Gastrocnemius medialis (tissue), 4 donors: ENCODE measurements at regions not wholly inside any gene's neighbourhood (a gene's known extent, or its start where the extent isn't known, plus 50 kb on each side); places are given as distances from the start of the nearest gene placed in this dataset.

Source experiments
- ATAC-seq, 2 donors: fragments of 150-250 bp; one replicate each; pipeline ENCODE4 v1.9.1; 2016
- DNase-seq, 2 donors: peaks; one replicate each; pipeline ENCODE4 v3.0.0-alpha.2; 2019
- H3K27ac ChIP-seq, 4 donors: fragments of 200-600 bp; sonication (generic); 1 replicate in 1 of 4; 2 replicates in 3 of 4; pipeline ENCODE4 v1.5.1; 2016 to 2018; ENCODE audit warnings: mild to moderate bottlenecking in 2 of 4, moderate library complexity in 1 of 4
- H3K27me3 ChIP-seq, 3 donors: fragments of 200-600 bp; sonication (generic) in 2 of 3; 1 replicate in 1 of 3; 2 replicates in 2 of 3; pipeline versions ENCODE4 v1.5.1 to v1.6.0; 2016 to 2019; ENCODE audit warnings: mild to moderate bottlenecking in 1 of 3, moderate library complexity in 1 of 3
- H3K36me3 ChIP-seq, 2 donors: fragments of 200-600 bp; sonication (generic) in 1 of 2; one replicate each; pipeline ENCODE4 v1.5.1; 2017 to 2018
- H3K4me1 ChIP-seq, 2 donors: fragments of 200-600 bp; sonication (generic) in 1 of 2; one replicate each; pipeline ENCODE4 v1.5.1; 2016 to 2017; ENCODE audit warnings: mild to moderate bottlenecking in 2 of 2
- H3K4me3 ChIP-seq, 4 donors: fragments of 200-600 bp; sonication (generic) in 3 of 4; 1 replicate in 1 of 4; 2 replicates in 3 of 4; pipeline ENCODE4 v1.5.1; 2016 to 2019; ENCODE audit warnings: mild to moderate bottlenecking in 2 of 4
- H3K9me3 ChIP-seq, 3 donors: fragments of 200-600 bp; sonication (generic) in 2 of 3; 1 replicate in 1 of 3; 2 replicates in 2 of 3; pipeline ENCODE4 v1.5.1; 2016 to 2019
- CTCF ChIP-seq, 5 experiments: fragments of 450-650 bp in 3 of 5; fragments of 200-600 bp in 2 of 5; sonication (generic) in 2 of 5; IDR thresholded peaks in 4 of 5; conservative IDR thresholded peaks in 1 of 5; 1 replicate in 4 of 5; 2 replicates in 1 of 5; pipeline ENCODE4 v1.5.1; 2016 to 2019; ENCODE audit warnings: antibody characterized with exemption in 5 of 5, mild to moderate bottlenecking in 3 of 5, moderate library complexity in 3 of 5
- POLR2A ChIP-seq, 2 donors: fragments of 450-650 bp; IDR thresholded peaks; one replicate each; pipeline ENCODE4 v1.6.1; 2017; ENCODE audit warnings: antibody characterized with exemption in 2 of 2, mild to moderate bottlenecking in 2 of 2, moderate library complexity in 2 of 2
- in situ Hi-C, 4 donors: fragments of 200-750 bp; cut with MboI; loops; one replicate each; pipeline versions ENCODE4 v1.15.0 to v1.8.0; 2017; ENCODE audit warnings: low sequenced_read_pairs in 4 of 4
- intact Hi-C: fragments of 100-400 bp; cut with DNase I; formaldehyde crosslinking; loops from one replicate; pipeline ENCODE4 v1.15.1; 2023; ENCODE audit warnings: low total_unique reads

GRCh38 chr6:133637436-133637835, 251.5 kb upstream of the TCF21 start:
- ATAC-seq, result no peak
- no peak for DNase-seq
- no peaks in the 10 kb centered on the region for H3K27me3 ChIP-seq

GRCh38 chr6:133637874-133638273, 251.0 kb upstream of the TCF21 start:
- no peak for ATAC-seq
- no peak for DNase-seq
- H3K27ac ChIP-seq, result no peak overlapping the region

More at GRCh38 chr6:133637436-133637835, 251.5 kb upstream of the TCF21 start:
- in situ Hi-C loops (no loop called here), intact Hi-C loops (no loop called here)
- no peaks in the 10 kb centered on the region for H3K4me1 ChIP-seq
- no peaks in the 10 kb centered on the region for H3K9me3 ChIP-seq
- no peak overlapping the region for H3K4me3 ChIP-seq
- no peaks in the 10 kb centered on the region for H3K36me3 ChIP-seq
- H3K27ac ChIP-seq, result no peak overlapping the region
- TF ChIP-seq CTCF (IDR thresholded peaks at IDR 0.05 in 4 of 5, conservative IDR thresholded peaks at IDR 0.05 in 1 of 5) (no peak), POLR2A (IDR thresholded peaks at IDR 0.05) (no peak)

GRCh38 chr6:133641104-133641503, 247.8 kb upstream of the TCF21 start:
- Histone ChIP-seq H3K27ac (no peak overlapping the region), H3K27me3 (no peaks in the 10 kb centered on the region), H3K4me1 (no peaks in the 10 kb centered on the region), H3K36me3 (no peaks in the 10 kb centered on the region), H3K9me3 (no peaks in the 10 kb centered on the region), H3K4me3 (no peak overlapping the region)
- in situ Hi-C loops (no loop called here), intact Hi-C loops (no loop called here)
- DNase-seq, result no peak
- TF ChIP-seq POLR2A (IDR thresholded peaks at IDR 0.05), result no peak
- ATAC-seq, result no peak

More at GRCh38 chr6:133637874-133638273, 251.0 kb upstream of the TCF21 start:
- TF ChIP-seq POLR2A (IDR thresholded peaks at IDR 0.05) (no peak), CTCF (IDR thresholded peaks at IDR 0.05 in 4 of 5, conservative IDR thresholded peaks at IDR 0.05 in 1 of 5) (no peak)
- H3K4me1 ChIP-seq, result no peaks in the 10 kb centered on the region
- no peaks in the 10 kb centered on the region for H3K36me3 ChIP-seq
- intact Hi-C loops (no loop called here), in situ Hi-C loops (no loop called here)
- H3K27me3 ChIP-seq, result no peaks in the 10 kb centered on the region
- H3K4me3 ChIP-seq, result no peak overlapping the region
- H3K9me3 ChIP-seq, result no peaks in the 10 kb centered on the region

GRCh38 chr6:133644548-133644891, 244.4 kb upstream of the TCF21 start:
- H3K27ac ChIP-seq, result no peak overlapping the region
- in situ Hi-C loops, result no loop called here
- no peaks in the 10 kb centered on the region for H3K36me3 ChIP-seq

GRCh38 chr6:133644892-133645619, 243.9 kb upstream of the TCF21 start:
- H3K4me1 ChIP-seq, result no peaks in the 10 kb centered on the region
- no peaks in the 10 kb centered on the region for H3K36me3 ChIP-seq
- H3K27me3 ChIP-seq, result no peaks in the 10 kb centered on the region
- DNase-seq (no peak), ATAC-seq (no peak)
- no peak overlapping the region for H3K27ac ChIP-seq
- H3K9me3 ChIP-seq, result no peaks in the 10 kb centered on the region
- intact Hi-C loops, result no loop called here
- no peak overlapping the region for H3K4me3 ChIP-seq
- TF ChIP-seq CTCF (IDR thresholded peaks at IDR 0.05 in 4 of 5, conservative IDR thresholded peaks at IDR 0.05 in 1 of 5), result no peak
- TF ChIP-seq POLR2A (IDR thresholded peaks at IDR 0.05), result no peak
- in situ Hi-C loops, result no loop called here

More at GRCh38 chr6:133644548-133644891, 244.4 kb upstream of the TCF21 start:
- ATAC-seq (no peak), DNase-seq (no peak)
- Histone ChIP-seq H3K4me1 (no peaks in the 10 kb centered on the region), H3K9me3 (no peaks in the 10 kb centered on the region), H3K27me3 (no peaks in the 10 kb centered on the region), H3K4me3 (no peak overlapping the region)
- intact Hi-C loops, result no loop called here
- TF ChIP-seq CTCF (IDR thresholded peaks at IDR 0.05 in 4 of 5, conservative IDR thresholded peaks at IDR 0.05 in 1 of 5), result no peak
- TF ChIP-seq POLR2A (IDR thresholded peaks at IDR 0.05), result no peak
